ENCODE measurements at regions not wholly inside any gene's neighbourhood (a gene's known extent, or its start where the extent isn't known, plus 50 kb on each side); places are given as distances from the start of the nearest gene placed in this dataset.

DNA sequence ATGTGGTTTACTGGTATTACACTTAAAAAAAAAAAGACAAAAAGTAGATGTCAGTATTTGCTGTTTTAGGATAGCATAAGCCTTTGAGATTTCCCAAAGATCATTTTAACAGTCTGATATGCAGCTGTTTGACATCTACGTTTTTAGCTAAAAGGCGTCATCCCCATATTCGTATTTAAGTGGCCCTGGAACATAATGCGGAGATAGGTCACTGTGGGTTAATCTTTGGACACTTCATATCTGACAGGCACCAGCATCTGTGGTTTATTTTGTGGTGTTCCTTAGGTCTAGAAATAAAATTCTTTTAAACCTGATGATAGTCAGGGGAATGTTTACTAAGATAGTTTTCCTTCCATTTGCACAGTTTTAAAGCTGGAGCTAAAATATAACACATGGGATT lies 313.7 kb downstream of the SOX4 start:
- TF ChIP-seq, protein P1, sequence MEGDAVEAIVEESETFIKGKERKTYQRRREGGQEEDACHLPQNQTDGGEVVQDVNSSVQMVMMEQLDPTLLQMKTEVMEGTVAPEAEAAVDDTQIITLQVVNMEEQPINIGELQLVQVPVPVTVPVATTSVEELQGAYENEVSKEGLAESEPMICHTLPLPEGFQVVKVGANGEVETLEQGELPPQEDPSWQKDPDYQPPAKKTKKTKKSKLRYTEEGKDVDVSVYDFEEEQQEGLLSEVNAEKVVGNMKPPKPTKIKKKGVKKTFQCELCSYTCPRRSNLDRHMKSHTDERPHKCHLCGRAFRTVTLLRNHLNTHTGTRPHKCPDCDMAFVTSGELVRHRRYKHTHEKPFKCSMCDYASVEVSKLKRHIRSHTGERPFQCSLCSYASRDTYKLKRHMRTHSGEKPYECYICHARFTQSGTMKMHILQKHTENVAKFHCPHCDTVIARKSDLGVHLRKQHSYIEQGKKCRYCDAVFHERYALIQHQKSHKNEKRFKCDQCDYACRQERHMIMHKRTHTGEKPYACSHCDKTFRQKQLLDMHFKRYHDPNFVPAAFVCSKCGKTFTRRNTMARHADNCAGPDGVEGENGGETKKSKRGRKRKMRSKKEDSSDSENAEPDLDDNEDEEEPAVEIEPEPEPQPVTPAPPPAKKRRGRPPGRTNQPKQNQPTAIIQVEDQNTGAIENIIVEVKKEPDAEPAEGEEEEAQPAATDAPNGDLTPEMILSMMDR (IDR thresholded peaks at IDR 0.05; ENCODE audit: low read length) = no peak
- no peak for TF ChIP-seq EZH2 (optimal IDR thresholded peaks at IDR 0.05; ENCODE audit: low read depth, low read length)

All from MM.1S (cell line).